ENCODE measurements at regions not wholly inside any gene's neighbourhood (a gene's known extent, or its start where the extent isn't known, plus 50 kb on each side); places are given as distances from the start of the nearest gene placed in this dataset.

DNA sequence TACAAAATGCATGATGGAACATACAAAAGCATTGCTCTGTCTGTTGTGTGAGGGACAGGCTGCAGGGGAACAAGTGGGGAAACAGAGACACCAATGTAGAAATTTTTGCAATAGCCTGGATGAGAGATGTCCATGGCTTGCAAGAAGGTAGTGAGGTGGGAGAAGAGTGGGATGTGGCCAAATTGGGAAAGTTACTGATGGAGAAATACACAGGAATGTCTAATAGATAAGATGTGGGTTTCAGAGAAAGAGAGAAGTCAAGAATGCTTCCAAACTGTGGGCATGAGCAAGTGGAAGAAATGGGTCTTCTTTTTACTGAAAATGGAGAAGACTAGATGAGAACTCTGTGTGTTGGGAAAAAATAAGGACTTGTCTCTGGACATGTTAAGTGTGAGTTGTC is 592.7 kb downstream of the TNS3 start:
- DNase-seq (ENCODE audit: low read depth): no peak

DNA sequence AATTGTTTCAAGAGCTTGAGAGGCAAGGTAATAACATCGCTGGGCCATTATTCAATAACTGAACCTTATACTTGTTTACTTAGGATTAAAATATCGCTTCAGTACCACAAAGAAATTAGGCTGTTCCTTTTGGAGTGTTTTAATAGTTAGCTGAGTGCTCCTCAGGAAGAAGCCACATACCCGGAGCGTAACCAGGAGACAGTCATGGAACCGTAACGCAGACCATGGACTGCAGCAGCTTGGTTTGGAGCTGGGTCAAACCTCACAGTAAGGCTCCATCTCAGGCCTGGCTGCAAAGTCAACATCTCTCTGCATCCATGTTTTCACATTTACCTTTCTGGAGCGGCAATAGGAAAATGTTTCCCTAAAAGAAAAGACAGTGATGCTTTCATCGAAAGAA is 599.0 kb downstream of the TNS3 start:
- DNase-seq (ENCODE audit: low read depth): no peak

GRCh38 chr7:46979439-46979838 is 602.5 kb downstream of the TNS3 start:
- DNase-seq (ENCODE audit: low read depth): no peak

DNA sequence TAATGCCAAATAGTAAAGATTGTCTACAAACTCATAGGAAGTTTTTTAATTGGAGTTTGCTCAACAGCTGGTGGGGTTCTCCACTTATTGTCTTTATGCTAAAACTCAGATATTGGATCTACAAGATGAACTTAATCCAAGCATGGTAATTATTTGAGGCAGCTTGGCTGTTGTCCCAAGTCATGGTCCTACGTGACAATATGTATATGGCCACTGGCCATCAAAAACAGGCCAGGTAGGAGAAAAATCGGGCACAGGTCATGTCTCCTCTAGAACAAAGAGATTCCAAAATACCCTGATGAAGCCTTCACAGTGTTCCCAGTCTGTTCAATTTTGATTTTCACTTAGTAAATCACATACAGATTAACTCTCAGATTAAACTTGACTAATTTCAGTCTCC is 606.4 kb downstream of the TNS3 start:
- DNase-seq (ENCODE audit: low read depth): no peak

DNA sequence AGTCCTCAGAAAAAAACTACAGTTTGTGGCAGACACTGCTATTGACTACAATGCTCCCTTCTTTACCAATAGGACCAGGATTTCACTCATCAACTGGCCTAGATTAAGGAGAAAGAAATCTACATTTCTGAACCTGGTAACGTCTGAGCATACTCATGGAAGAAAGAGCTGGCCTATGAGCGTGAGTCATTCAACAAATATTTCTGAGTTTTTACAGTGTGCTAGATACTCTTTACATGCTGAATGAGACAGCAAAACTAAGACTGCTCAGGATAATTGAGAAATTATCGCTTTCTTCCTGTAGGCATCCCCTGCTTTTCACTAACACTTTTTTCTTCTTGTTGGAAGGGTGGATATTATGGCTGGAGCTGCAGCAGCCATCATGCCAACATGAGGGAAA is 609.7 kb downstream of the TNS3 start:
- DNase-seq (ENCODE audit: low read depth): peak; percentile 36

DNA sequence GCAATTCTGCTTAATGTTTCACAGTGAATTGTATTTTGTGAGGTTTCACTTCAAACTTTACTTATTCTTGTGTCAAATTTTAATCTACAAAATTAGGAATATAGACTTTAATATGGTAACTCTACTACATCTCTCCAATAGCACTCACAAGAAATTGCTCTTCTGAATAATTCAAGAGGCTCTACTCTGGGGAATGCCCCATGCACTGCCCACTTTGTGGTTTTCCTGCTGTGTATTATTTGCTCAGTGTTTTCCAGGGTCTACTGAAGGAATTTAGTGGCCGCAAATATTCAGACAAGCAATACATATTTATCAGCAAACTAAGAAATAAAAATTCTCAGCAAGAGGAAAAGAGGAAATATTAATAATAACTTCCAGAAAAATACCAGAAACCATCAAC is 611.4 kb downstream of the TNS3 start:
- DNase-seq (ENCODE audit: low read depth): no peak

DNA sequence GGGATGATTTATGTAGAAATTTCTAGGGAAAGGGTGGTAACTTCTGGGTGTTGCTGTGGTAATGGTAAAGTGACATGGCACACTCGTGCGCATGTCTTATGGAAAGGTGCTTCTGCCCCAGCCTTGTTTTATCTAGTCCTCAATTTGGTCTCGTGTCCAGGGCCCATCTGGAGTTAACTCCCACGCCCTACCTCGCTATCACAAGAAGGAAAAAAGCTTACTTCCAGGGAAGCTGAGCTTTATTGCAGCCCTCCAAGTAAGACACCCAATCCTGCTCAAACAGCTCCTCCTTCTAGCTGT is 611.8 kb downstream of the TNS3 start:
- no peak for DNase-seq (ENCODE audit: low read depth)

- DNase-seq (ENCODE audit: low read depth): no peak
Measured at GRCh38 chr7:46969303-46970130, 612.4 kb downstream of the TNS3 start.

DNA sequence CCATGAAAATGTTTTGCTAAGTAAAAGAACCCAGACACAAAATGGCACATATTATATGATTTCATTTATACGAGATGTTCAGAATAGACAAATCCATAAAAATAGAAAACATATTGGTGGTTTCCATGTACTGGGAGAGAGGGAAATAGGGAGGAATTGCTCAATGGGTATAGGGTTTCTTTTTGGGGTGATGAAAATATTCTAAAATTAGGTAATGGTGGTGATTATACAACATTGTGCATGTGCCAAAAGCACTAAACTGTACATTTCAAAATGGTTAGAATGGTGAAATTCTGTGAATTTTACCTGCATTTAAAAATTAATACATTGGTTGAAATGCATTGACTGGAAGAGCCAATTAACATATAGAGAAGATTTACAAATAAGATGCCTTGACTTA is 613.9 kb downstream of the TNS3 start:
- no peak for DNase-seq (ENCODE audit: low read depth)

DNA sequence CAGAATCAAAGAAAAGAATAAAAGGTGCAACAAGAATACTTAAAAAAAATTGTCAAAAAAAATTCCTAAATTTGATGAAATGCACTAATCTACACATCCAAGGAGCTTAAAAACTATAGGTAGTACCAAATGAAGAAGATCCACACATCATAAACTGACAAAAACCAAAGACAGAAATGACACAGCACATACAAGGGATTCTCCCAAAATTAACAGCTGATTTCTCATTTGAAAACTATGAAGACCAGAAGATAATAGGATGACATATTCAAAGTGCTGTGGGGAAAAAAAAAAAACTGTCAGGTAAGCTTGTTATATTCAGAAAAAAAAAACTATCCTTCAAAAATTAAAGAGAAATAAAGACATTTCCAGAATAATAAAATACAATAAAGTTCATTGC is 618.2 kb downstream of the TNS3 start:
- no peak for DNase-seq (ENCODE audit: low read depth)

DNA sequence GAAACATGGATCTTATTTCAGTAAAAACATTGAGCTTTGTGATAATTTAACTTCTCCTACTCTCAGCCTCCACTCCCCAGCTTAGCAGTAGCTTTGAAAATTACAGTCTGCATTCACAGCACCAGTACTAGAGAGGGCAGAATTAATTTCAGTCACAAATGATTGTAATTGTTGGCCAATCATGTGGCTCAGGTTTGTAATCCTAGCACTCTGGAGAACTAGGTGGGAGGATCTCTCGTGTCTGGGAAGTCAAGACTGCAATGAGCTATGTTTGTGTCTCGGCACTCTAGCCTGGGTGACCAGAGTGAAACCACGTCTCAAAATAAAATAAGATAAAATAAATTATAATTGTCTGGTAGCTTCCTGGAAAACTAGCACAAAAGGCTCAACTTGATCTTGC is 620.9 kb downstream of the TNS3 start:
- DNase-seq (ENCODE audit: low read depth): no peak

GRCh38 chr7:46957195-46957594 is 624.7 kb downstream of the TNS3 start:
- DNase-seq (ENCODE audit: low read depth): no peak

DNA sequence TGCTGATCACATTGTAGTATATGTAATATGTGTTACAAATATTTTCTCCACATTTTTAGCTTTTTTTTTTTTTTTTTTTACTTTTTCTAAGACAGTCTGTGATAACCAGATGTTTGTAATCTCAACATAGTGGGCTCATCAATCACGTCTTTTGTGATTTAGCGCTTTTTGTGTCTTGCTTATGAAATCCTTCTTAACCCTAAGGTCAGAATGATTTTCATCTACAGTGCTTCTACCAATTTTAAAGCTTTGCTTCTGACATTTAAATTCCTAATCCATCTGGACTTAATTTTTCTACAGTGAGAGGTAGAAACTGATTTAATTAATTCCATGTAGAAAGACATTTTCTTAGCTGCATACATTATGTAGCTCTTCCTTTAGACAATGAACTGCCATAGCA is 626.4 kb downstream of the TNS3 start:
- DNase-seq (ENCODE audit: low read depth): no peak

DNA sequence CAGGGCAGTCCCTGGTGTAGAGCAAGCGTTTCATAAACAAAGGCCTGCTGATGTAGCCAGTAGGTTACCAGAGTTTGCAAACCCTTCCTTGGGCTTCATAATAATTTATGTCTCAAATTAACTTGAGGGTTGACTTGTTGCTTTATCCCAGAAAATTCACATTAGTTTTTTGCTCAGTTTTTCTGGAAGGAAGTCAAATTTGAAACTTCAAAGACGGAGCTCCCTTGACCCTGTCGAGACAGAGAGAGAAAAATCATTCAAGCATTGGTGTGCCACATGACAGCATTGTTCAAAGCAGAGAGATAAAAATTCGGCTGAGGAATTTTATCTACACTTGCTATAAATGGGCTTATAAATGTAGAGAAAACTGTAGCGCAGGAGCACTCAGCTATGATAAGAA is 627.7 kb downstream of the TNS3 start:
- DNase-seq (ENCODE audit: low read depth): no peak

- DNase-seq (ENCODE audit: low read depth): no peak
Measured at GRCh38 chr7:46953008-46953407, 628.9 kb downstream of the TNS3 start.

GRCh38 chr7:46949270-46949931 is 632.5 kb downstream of the TNS3 start:
- DNase-seq (ENCODE audit: low read depth): no peak

- DNase-seq (ENCODE audit: low read depth): no peak
Measured at GRCh38 chr7:46948716-46949115, 633.2 kb downstream of the TNS3 start.

GRCh38 chr7:46945328-46945727 is 636.6 kb downstream of the TNS3 start:
- DNase-seq (ENCODE audit: low read depth): no peak

- no peak for DNase-seq (ENCODE audit: low read depth)
Measured at GRCh38 chr7:46943996-46944395, 637.9 kb downstream of the TNS3 start.

DNA sequence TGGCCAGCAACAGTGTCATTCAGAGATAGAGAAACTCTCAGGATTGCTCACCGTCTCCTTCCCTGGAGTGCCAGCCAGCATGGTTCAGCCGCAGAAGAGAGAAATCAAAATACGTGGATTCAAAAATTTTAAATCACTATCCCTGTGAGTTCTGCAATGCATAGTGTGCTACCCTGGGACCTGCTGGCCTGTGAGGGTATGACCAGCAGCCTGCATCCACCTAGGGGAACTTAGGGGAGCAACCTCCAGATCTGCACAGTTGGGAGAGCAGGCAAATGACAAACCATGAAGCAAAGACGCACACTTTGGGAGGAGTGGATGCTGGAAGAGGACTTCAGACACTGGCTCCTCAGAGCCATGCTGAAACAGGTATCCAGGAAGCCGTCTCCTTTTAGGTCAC is 639.3 kb downstream of the TNS3 start:
- no peak for DNase-seq (ENCODE audit: low read depth)

DNA sequence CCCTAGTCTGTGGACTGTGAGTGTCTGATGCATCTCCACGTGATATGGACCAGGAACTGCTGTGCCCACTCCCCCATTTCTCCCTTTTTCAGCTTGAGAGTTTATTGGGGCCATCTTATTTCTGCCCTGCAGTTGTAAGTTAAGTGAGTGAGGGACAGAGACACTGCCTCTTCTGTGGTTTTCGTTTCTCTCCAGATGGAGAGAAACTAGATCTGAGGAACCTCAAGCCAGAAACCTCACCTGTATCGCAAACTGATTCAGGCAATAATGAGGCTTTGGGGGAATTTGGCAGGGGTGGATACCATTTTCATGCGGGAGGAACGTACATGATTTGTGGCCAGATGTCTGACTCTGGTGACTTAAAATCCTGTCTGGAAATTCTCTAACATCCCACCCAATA is 641.7 kb downstream of the TNS3 start:
- DNase-seq (ENCODE audit: low read depth): no peak

GRCh38 chr7:46939558-46939957 is 642.4 kb downstream of the TNS3 start:
- DNase-seq (ENCODE audit: low read depth): no peak

GRCh38 chr7:46939089-46939488 is 642.8 kb downstream of the TNS3 start:
- no peak for DNase-seq (ENCODE audit: low read depth)

DNA sequence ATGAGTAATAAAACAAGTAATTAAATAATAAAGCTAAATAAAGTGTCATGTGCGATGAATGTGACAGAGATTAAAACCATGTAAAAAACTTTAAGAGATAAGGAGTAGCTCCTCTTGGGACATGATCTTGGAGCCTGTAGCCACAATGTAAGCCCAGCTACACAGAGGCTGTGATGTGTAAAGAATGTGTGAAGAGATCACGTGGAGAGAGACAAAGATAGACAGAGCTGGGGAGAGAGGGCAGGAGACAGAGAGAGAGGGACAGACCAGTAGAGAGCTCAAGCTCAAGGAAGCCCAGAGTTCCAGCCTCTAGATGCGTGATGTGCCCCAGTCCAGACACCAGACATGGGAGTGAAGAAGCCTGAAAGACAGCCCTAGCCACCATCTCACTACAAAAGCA is 644.1 kb downstream of the TNS3 start:
- no peak for DNase-seq (ENCODE audit: low read depth)

Measured in fibroblast of the conjunctiva (primary cell).